GM11168 (cell line): ENCODE measurements at regions not wholly inside any gene's neighbourhood (a gene's known extent, or its start where the extent isn't known, plus 50 kb on each side); places are given as distances from the start of the nearest gene placed in this dataset.
"Not testable (repeated sequence)": the region's sequence is repeated elsewhere in the genome, so short reads cannot be mapped to it uniquely, and the experiment has no call there.

Source experiments
- in situ Hi-C: fragments of 300-500 bp; cut with MboI; formaldehyde crosslinking; loops from one replicate; pipeline ENCODE4 v1.12.0; 2022; ENCODE audit warnings: low sequenced_read_pairs; ENCODE audit not compliant: unreplicated experiment

GRCh38 chr21:18801468-18801867 is 397.9 kb upstream of the TMPRSS15 start:
- in situ Hi-C loops = no loop called here

DNA sequence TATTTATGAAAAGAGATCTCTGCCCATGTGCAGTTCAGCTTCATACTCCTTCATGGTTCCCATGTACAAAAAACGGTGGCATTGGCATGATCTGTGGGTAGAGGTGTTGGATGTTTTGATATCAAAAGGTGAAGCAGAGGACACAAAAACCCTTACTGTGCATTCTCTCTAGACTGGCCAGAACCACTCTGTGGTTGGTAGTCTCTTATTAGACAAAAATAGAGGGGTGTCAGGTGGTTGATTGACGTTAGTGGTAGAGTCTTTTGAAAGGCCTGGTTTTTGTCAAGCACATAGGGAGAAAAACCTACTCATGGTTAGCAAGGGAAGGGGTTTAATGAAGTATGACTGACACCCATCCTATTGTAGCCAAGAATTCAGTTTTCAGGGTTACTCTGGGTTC is 400.0 kb upstream of the TMPRSS15 start:
- in situ Hi-C loops = no loop called here

- in situ Hi-C loops = no loop called here
Observed at GRCh38 chr21:18810136-18810535, 406.6 kb upstream of the TMPRSS15 start.

- in situ Hi-C loops = no loop called here
Observed at GRCh38 chr21:18812308-18812707, 408.7 kb upstream of the TMPRSS15 start.

DNA sequence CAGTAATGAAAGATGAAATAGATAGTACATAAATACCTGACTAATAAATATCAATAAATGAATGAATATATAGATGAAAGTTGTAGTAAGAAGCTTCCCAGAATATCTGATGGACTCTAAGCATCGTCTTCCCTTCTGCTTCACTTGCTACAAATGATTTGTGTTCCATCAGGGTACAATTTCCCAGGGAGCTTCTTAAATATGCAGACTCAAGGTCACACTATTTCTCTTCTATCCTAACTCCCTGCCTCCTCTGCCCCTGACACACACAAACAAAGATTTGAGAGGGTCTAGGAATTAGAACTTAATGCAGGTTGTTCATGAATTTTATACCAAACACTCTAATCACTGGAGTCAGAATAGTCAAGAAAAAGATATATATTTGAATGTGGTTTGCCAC is 415.9 kb upstream of the TMPRSS15 start:
- in situ Hi-C loops = no loop called here

GRCh38 chr21:18826562-18826961 is 423.0 kb upstream of the TMPRSS15 start:
- in situ Hi-C loops = no loop called here

DNA sequence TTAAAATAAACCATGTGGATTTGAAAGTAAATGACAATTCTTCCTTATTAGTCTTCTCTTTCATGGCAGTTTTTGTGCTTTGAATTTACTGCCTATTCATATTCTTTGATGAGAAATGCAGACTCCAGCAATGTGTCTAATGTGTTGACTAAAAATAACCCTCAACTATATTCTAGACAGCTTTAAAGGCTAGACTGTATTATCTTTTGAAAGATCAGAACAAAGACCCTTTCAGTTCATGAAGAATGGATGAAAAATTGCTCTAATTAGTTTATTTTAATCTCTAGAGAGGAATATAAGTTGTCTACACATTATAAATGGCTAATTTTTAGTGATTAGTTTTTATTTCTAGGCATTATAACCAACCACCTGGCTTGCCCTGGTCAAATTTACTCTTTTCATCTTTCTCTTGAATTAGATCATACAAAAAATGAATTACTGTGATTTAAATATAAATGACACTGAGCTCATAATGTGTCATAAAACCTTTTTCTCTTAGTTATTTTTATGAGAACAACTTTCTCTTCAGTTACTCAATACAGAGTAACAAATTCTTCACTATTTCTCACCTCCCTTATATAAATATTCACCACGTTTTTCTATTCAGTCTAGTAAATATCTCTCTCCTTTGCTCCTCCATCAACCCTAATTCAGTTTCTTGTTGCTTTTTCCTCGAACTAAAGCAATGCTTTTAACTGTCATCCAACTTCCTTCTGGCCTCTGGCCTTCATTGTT is 428.5 kb upstream of the TMPRSS15 start:
- in situ Hi-C loops = no loop called here

DNA sequence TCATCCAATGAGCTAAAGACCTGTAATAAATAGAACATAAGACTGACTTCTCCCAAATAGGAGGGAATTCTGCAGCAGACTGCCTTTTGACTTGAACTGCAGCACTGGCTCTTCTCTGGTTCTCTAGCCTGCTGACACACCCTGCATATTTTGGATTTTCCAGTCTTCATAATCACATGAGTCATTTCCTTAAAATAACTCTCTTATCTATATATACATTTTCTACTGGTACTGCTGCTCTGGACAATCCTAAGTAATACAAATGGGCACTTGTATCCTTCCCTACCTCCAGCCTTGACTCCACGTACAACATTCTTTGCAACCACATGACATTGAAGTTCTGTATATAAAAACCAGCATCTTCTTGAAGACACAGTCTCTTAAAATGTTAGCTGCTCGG is 429.4 kb upstream of the TMPRSS15 start:
- in situ Hi-C loops = no loop called here

GRCh38 chr21:18834121-18834520 is 430.5 kb upstream of the TMPRSS15 start:
- in situ Hi-C loops = not testable (repeated sequence)

DNA sequence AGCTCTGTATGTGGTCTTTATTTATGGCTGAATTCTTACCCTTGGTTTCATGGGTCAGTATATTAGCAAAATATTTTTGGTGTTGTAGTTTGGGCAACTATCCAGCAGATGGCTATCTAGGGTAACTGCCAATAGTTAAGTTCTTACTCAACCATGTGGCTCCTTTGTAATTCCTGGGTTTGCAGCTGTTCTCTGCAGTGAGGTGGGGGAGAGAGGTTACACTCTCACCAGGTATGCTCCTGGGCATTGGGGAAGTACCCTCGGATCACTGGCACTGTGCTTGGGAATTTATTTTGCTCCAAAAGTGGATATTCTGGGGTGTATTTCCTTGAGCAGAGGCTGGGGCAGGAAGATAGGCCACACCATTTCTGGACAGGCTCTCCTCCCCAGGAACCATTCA is 436.7 kb upstream of the TMPRSS15 start:
- in situ Hi-C loops = no loop called here

DNA sequence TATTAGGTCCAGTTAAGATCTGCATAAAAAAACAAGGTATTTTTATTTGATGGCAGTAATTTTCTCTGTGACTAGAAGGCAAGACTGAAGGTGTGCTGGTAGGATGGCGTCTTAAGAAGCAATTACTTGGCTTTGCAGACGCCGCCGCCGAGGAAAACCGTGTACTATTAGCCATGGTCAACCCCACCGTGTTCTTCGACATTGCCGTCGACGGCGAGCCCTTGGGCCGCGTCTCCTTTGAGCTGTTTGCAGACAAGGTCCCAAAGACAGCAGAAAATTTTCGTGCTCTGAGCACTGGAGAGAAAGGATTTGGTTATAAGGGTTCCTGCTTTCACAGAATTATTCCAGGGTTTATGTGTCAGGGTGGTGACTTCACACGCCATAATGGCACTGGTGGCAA is 454.0 kb upstream of the TMPRSS15 start:
- in situ Hi-C loops = not testable (repeated sequence)

DNA sequence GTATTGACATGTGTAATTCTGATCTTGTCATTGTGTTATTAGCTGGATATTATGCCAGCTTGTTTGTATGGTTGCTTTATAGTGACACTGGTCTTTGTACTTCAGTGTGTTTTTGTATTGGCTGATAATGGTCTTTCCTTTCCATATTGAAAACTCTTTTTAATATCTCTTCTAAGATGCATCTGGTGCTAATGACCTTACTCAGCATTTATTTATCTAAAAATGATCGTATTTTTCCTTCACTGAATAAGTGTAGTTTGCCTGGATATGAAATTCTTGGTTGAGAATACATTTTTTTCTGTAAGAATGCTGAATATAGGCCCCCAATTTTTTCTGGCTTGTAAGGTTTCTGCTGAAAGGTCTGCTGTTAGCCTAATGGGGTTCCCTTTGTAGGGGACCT is 465.5 kb upstream of the TMPRSS15 start:
- in situ Hi-C loops = no loop called here

DNA sequence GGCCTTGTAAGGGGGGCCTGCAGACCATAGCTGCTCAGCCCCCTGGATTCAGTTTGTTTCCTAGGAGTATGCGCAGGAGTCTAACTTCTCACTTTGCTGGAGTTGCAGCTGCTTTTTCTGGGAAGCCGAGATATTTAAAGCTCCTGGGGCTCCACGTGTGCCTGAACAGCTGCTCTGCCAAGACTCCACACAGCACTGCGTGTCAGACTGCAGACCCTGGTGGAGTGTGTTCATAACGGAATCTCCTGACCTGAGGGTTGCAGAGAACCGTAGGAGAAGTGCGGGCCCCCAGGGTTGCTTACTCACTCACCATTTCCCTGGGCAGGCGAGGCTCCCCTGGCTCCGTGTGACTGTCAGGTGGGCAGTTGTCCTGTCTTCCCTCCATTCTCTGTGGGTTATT is 474.3 kb upstream of the TMPRSS15 start:
- in situ Hi-C loops = no loop called here

- in situ Hi-C loops = no loop called here
Observed at GRCh38 chr21:18887922-18888602, 484.5 kb upstream of the TMPRSS15 start.

GRCh38 chr21:18893406-18893805 is 489.8 kb upstream of the TMPRSS15 start:
- in situ Hi-C loops = no loop called here

DNA sequence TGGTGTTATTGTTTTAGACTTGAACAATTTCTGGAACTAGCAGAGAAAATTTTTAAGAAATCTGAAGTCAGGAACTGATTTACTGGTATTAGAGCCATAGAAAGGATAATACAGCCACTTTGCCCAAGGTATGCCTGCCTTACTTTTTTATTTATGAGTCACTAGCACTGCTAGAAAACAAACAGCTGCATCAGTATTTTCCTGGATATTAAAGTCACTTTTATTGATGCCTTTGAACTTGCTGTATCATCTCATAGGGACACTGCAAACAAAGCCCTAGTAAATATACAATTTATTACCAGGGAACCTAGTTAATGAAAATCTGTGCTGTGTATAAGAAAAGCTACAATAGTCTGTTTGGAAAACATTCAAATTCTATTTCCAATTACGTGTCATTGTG is 490.8 kb upstream of the TMPRSS15 start:
- in situ Hi-C loops = no loop called here

DNA sequence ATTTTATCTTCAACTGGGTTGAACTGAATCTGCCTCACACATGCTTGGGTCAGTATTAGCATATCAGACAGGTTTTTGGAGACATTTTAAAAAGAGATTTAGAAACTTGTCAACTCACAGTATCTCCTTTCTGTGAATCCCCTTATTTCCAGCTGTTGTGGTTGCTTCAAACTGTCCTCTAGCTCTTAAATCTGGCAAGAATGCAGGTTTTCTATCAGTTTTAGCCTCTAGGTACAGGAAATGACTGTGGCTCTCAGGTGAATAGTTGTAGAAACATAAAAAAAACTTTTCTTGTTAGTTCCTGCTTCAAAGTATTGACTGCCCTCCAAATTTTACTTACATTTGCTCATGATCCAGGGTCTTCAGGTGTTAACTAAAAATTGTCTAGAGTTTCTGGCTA is 495.7 kb upstream of the TMPRSS15 start:
- in situ Hi-C loops = no loop called here

DNA sequence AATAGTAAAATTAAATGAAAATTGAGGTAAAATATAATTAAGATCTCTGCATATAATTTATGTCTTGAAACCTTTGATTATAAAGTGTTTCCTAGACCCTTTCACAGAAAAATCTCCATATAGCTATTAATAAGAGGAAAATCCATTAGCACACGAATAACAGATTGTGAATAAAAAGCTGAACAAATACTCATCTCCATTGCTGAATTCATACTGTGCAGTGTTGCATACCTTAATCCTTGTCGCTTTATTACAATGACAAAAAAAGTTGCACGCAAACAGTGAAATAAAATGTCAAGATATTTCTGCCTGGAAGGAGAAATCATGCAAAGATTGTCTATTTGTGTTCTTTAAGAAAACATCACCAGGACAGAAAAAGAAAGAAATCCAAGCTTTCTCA is 499.1 kb upstream of the TMPRSS15 start:
- in situ Hi-C loops = no loop called here

DNA sequence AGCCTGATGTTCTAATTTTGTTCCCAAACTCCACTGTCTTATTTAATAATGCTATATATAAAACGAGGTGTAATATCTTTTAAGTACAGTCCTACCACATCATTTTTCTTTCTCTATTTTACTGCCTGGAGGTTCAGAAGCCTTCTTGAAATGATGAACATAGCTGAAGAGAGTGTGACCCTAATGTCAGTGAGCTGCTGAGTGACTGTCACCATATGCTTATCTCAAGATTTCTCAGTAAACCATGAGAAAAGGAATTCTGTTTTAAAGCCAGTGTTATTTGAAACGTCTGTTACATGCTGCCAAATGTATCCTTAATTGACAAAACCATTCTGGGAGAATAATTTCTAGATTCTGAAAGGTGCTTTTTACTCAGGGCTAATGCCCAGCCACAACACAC is 503.5 kb upstream of the TMPRSS15 start:
- in situ Hi-C loops = no loop called here

GRCh38 chr21:18908641-18909040 is 505.1 kb upstream of the TMPRSS15 start:
- in situ Hi-C loops = no loop called here

- in situ Hi-C loops = no loop called here
Observed at GRCh38 chr21:18913914-18914313, 510.3 kb upstream of the TMPRSS15 start.

DNA sequence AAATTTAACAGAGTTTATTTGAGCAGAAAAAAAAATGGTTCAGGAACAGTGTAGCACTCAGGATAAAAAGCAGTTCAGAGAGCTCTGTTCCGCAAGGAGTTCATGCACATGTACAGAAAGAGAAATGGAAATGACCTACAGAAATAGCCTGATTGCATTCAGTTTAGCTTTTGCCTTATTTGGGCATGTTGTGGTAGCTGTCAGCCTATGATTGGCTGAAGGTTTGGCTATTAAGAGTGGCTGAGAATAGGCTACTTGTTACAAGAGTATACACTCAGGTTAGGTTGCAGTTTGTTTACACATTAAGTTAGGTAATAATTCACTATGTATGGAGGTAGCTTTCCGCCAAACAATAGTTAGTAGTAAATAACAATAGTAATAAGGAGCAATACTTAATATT is 511.0 kb upstream of the TMPRSS15 start:
- in situ Hi-C loops = no loop called here
